ENCODE measurements at regions not wholly inside any gene's neighbourhood (a gene's known extent, or its start where the extent isn't known, plus 50 kb on each side); places are given as distances from the start of the nearest gene placed in this dataset.
"Not testable (repeated sequence)": the region's sequence is repeated elsewhere in the genome, so short reads cannot be mapped to it uniquely, and the experiment has no call there.

- no peaks in the 10 kb centered on the region for H3K27me3 ChIP-seq (ENCODE audit: control insufficient read depth, insufficient read depth, low read length)
- no peaks in the 10 kb centered on the region for H3K36me3 ChIP-seq (ENCODE audit: control insufficient read depth, insufficient read depth, low read length)
- H3K9me3 ChIP-seq (ENCODE audit: control insufficient read depth, low read length): no peaks in the 10 kb centered on the region
- TF ChIP-seq CTCF (IDR thresholded peaks at IDR 0.05): no peak
- no peak overlapping the region for H3K4me2 ChIP-seq (ENCODE audit: low read length)
- no peaks in the 10 kb centered on the region for H3K4me1 ChIP-seq
- H3K79me2 ChIP-seq: no peaks in the 10 kb centered on the region
- no peak overlapping the region for H3K27ac ChIP-seq
- H2AFZ ChIP-seq: no peak overlapping the region
- H3K4me3 ChIP-seq (ENCODE audit: low read depth, low read length): no peak overlapping the region
- no peak overlapping the region for H3K9ac ChIP-seq
Observed at GRCh38 chr2:145748927-145749326, 1229.0 kb upstream of the ZEB2 start.

- TF ChIP-seq CTCF (IDR thresholded peaks at IDR 0.05): no peak
- Histone ChIP-seq H3K9me3 (ENCODE audit: control insufficient read depth, low read length) (no peaks in the 10 kb centered on the region), H3K79me2 (no peaks in the 10 kb centered on the region), H3K27me3 (ENCODE audit: control insufficient read depth, insufficient read depth, low read length) (no peaks in the 10 kb centered on the region), H3K9ac (no peak overlapping the region), H3K36me3 (ENCODE audit: control insufficient read depth, insufficient read depth, low read length) (no peaks in the 10 kb centered on the region), H2AFZ (no peak overlapping the region), H3K27ac (no peak overlapping the region), H3K4me2 (ENCODE audit: low read length) (no peak overlapping the region), H3K4me1 (no peaks in the 10 kb centered on the region), H3K4me3 (ENCODE audit: low read depth, low read length) (no peak overlapping the region)
Observed at GRCh38 chr2:145747715-145748114, 1227.8 kb upstream of the ZEB2 start.

GRCh38 chr2:145745387-145745721 is 1225.4 kb upstream of the ZEB2 start:
- H3K9me3 ChIP-seq (ENCODE audit: control insufficient read depth, low read length); H3K4me3 ChIP-seq (ENCODE audit: low read depth, low read length); H3K36me3 ChIP-seq (ENCODE audit: control insufficient read depth, insufficient read depth, low read length); H3K4me2 ChIP-seq (ENCODE audit: low read length); H3K79me2 ChIP-seq; H3K27ac ChIP-seq; H3K9ac ChIP-seq; H3K4me1 ChIP-seq; H3K27me3 ChIP-seq (ENCODE audit: control insufficient read depth, insufficient read depth, low read length); H2AFZ ChIP-seq: not testable (repeated sequence)

- H2AFZ ChIP-seq: no peak overlapping the region
- no peaks in the 10 kb centered on the region for H3K79me2 ChIP-seq
- H3K27me3 ChIP-seq (ENCODE audit: control insufficient read depth, insufficient read depth, low read length): no peaks in the 10 kb centered on the region
- no peak overlapping the region for H3K27ac ChIP-seq
- no peaks in the 10 kb centered on the region for H3K4me1 ChIP-seq
- H3K9me3 ChIP-seq (ENCODE audit: control insufficient read depth, low read length): no peaks in the 10 kb centered on the region
- no peaks in the 10 kb centered on the region for H3K36me3 ChIP-seq (ENCODE audit: control insufficient read depth, insufficient read depth, low read length)
- no peak for TF ChIP-seq CTCF (IDR thresholded peaks at IDR 0.05)
- no peak overlapping the region for H3K4me3 ChIP-seq (ENCODE audit: low read depth, low read length)
- no peak overlapping the region for H3K4me2 ChIP-seq (ENCODE audit: low read length)
- no peak overlapping the region for H3K9ac ChIP-seq
Observed at GRCh38 chr2:145744541-145745386, 1224.8 kb upstream of the ZEB2 start.

GRCh38 chr2:145743011-145743410 is 1223.1 kb upstream of the ZEB2 start:
- Histone ChIP-seq H3K27ac (no peak overlapping the region), H3K36me3 (ENCODE audit: control insufficient read depth, insufficient read depth, low read length) (no peaks in the 10 kb centered on the region), H3K4me2 (ENCODE audit: low read length) (no peak overlapping the region), H3K4me3 (ENCODE audit: low read depth, low read length) (no peak overlapping the region), H3K4me1 (no peaks in the 10 kb centered on the region), H3K79me2 (no peaks in the 10 kb centered on the region), H3K27me3 (ENCODE audit: control insufficient read depth, insufficient read depth, low read length) (no peaks in the 10 kb centered on the region), H2AFZ (no peak overlapping the region), H3K9me3 (ENCODE audit: control insufficient read depth, low read length) (no peaks in the 10 kb centered on the region), H3K9ac (no peak overlapping the region)
- no peak for TF ChIP-seq CTCF (IDR thresholded peaks at IDR 0.05)

Data from parathyroid adenoma (tissue), 2 donors.